ENCODE measurements at regions not wholly inside any gene's neighbourhood (a gene's known extent, or its start where the extent isn't known, plus 50 kb on each side); places are given as distances from the start of the nearest gene placed in this dataset.

DNA sequence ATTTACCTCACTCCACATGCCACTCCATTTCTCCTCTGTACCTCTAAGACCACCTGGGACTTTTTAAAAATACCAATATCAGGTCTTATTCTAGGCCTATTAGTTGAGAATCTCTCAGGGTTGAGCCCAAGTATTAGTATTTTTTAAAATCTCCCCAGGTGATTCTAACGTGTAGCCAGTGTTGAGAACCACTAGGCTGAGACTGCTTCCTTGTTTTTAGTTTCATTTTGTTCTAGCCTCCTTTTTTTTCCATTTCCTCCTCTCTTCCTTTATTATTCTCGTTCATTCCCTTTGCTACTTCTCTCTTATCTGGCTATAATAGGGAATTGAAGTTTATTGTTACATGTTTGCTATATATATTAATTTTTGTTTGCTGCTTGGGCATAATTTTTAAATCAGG, 217.8 kb upstream of the CD96 start:
- peaks cover 0 to 1% (median 0%) of the 10 kb centered on the region in 4 experiments; a peak in 2 of 7 replicates for H3K27me3 ChIP-seq (replicated peaks in 1 of 4; ENCODE audit: control insufficient read depth in 3 of 4, extremely low read depth in 1 of 4, insufficient read depth in 3 of 4, low read length in 3 of 4)
- no peak overlapping the region for H2BK15ac ChIP-seq (ENCODE audit: low read length)
- no peak overlapping the region for H2BK5ac ChIP-seq (ENCODE audit: low read depth, low read length)
- no peaks in the 10 kb centered on the region for H4K20me1 ChIP-seq (replicated peaks in 1 of 2; ENCODE audit: control insufficient read depth in 1 of 2, insufficient read depth in 2 of 2, low read length in 2 of 2)
- H3K27ac ChIP-seq (ENCODE audit: low read depth, low read length), result no peak overlapping the region
- H3K36me3 ChIP-seq (ENCODE audit: control insufficient read depth in 2 of 4, insufficient read depth in 4 of 4, low read length in 3 of 4), result no peaks in the 10 kb centered on the region
- no peak overlapping the region for H3K56ac ChIP-seq (replicated peaks; ENCODE audit: insufficient read length, low read depth, low read length)
- no peak overlapping the region for H3K9ac ChIP-seq (replicated peaks in 1 of 4; ENCODE audit: extremely low read depth in 1 of 4, low read depth in 3 of 4, low read length in 3 of 4)
- no peak overlapping the region for H3K4me2 ChIP-seq (ENCODE audit: insufficient read depth in 1 of 2, low read depth in 2 of 2, low read length in 2 of 2)
- no peak overlapping the region for H3K18ac ChIP-seq (ENCODE audit: extremely low read depth, low read length)
- no peak overlapping the region for H3K14ac ChIP-seq (ENCODE audit: insufficient read length)
- CTCF ChIA-PET (ENCODE audit: partially characterized antibody), result interaction anchor here (1.7 kb wide), 1 partner anchor 47 kb away, joined by 3 read pairs; no protein-coding TSS in a partner anchor
- no peak overlapping the region for H2BK12ac ChIP-seq (ENCODE audit: low read depth, low read length)
- no peak overlapping the region for H3K4me3 ChIP-seq (ENCODE audit: extremely low read depth in 1 of 4, insufficient read depth in 2 of 4, low read depth in 3 of 4, low read length in 4 of 4)
- no peak overlapping the region for H2AK5ac ChIP-seq (ENCODE audit: low read depth, low read length)
- no peaks in the 10 kb centered on the region for H3K23me2 ChIP-seq (ENCODE audit: low read depth, low read length)
- DNase-seq (ENCODE audit: low read depth in 1 of 2, low spot score in 2 of 2) (no peak), FAIRE-seq (no peak)
- no peak overlapping the region for H3K4ac ChIP-seq (replicated peaks; ENCODE audit: insufficient read length, low read depth, low read length)
- no peak overlapping the region for H4K5ac ChIP-seq (ENCODE audit: insufficient read length, low read depth, low read length)
- WGBS, 2 experiments (ENCODE audit: extremely low coverage in 1 of 2, insufficient coverage in 1 of 2, insufficient read length in 1 of 2, insufficient replicate concordance in 2 of 2, low coverage in 1 of 2, low lambda C conversion rate in 2 of 2, missing lambda C conversion rate in 1 of 2), result 74% methylated on average over 2 of the region's 2 CpGs; no CpG with 5 or more reads in 1 of the 2 experiments
- H2BK20ac ChIP-seq (ENCODE audit: low read length), result no peak overlapping the region
- POLR2A ChIA-PET (ENCODE audit: partially characterized antibody), result no interaction called here
- H2BK120ac ChIP-seq (replicated peaks; ENCODE audit: low read depth, low read length), result no peak overlapping the region
- H3K4me1 ChIP-seq (replicated peaks in 1 of 4; ENCODE audit: control insufficient read depth in 3 of 4, insufficient read depth in 4 of 4, low read length in 3 of 4), result no peaks in the 10 kb centered on the region
- no peak overlapping the region for H4K8ac ChIP-seq (ENCODE audit: extremely low read depth, insufficient read depth, low read length)
- TF ChIP-seq HDAC6 (IDR thresholded peaks at IDR 0.05; ENCODE audit: low read depth, low read length) (no peak), BACH1 (IDR thresholded peaks at IDR 0.05; ENCODE audit: low read length) (no peak), SIN3A (conservative IDR thresholded peaks at IDR 0.05 in 1 of 2, IDR thresholded peaks at IDR 0.05 in 1 of 2; ENCODE audit: low read depth in 1 of 2, low read length in 2 of 2) (no peak), POLR2AphosphoS5 (IDR thresholded peaks at IDR 0.05; ENCODE audit: low read depth, low read length) (no peak)
- no peaks in the 10 kb centered on the region for H3K79me2 ChIP-seq (ENCODE audit: control insufficient read depth in 1 of 2, insufficient read depth in 2 of 2, low read length in 2 of 2)
- no peaks in the 10 kb centered on the region for H3K79me1 ChIP-seq (ENCODE audit: low read depth, low read length)
- no peak overlapping the region for H3K23ac ChIP-seq (ENCODE audit: insufficient read length)
- H2AFZ ChIP-seq (ENCODE audit: low read length), result no peak overlapping the region
- no peaks in the 10 kb centered on the region for H3K9me3 ChIP-seq (ENCODE audit: insufficient read depth in 2 of 2, low read depth in 1 of 2, low read length in 1 of 2)
- no peak overlapping the region for H4K91ac ChIP-seq (replicated peaks; ENCODE audit: insufficient read length, low read length)

All from H1 (cell line).